ENCODE measurements at regions not wholly inside any gene's neighbourhood (a gene's known extent, or its start where the extent isn't known, plus 50 kb on each side); places are given as distances from the start of the nearest gene placed in this dataset.
"Not testable (repeated sequence)": the region's sequence is repeated elsewhere in the genome, so short reads cannot be mapped to it uniquely, and the experiment has no call there.

DNA sequence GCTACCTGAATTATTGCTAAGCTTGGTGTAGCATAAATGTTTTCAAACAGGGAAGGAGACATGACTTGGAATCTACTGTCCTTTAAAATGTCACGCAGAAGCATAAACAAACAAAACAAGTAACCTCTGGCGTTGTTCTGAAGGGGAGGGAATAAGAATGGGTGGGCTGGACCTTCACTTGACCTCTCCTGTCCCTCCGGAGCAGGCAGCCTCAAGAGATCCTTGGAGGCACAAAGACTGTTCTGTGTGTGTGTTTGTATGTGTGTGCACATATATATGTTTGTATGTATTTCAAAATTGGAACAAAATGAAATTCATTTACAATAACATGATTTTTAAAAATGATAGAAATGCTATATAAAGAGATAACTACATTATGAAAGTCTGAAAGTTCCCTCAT lies 91.3 kb upstream of the DCLK2 start:
- no peak for DNase-seq (ENCODE audit: low spot score)

DNA sequence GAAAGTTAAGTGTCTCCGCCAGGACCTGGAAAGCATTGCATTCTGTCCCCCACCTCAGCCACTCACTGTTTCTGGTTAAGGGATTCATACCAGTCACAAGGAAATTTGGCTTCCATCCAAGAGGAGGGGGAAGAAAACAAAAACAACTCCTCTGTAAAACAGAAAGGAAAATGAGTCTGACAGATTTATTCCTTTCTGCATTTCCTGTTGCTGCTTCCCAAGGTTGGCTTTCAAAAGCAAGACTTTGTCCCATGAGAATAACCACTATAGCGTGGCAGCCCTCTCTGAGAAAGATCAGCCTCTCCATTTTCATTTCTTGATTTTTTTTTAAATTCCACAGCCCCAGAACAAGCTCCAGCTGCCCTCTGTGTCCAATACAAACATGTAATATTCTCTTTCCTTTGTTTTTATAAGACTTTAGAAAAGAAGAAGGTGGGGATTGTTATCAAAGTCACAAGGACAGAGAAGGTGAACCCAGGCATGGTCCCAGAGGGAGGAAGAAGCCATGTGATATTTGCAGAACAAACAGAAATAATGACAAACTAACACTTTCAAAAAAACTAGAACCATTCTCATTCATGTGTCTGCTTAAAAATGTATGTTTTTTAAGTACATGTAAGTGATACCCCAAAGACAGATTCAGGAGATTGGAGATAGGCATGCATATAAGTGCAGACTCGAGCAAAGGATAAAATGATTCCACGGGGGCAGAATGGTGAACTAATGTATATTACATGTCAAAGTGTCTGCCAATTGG lies 90.7 kb upstream of the DCLK2 start:
- DNase-seq (ENCODE audit: low spot score) = no peak

DNA sequence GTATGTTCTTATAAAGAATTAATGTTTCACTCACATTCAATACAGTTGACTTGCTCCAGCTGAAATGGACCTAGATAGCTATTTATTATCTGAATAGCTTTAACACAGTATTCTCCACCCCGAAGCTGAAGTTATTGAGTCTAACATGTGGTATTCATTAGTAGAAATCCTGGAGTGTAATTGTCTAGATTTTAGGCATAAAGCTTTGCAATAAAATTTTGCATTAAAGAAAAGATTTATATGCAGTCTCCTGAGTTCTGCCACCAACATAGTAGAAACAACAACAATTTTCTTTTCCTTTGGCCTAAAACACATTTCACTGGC lies 90.2 kb upstream of the DCLK2 start:
- DNase-seq (ENCODE audit: low spot score) = no peak

DNA sequence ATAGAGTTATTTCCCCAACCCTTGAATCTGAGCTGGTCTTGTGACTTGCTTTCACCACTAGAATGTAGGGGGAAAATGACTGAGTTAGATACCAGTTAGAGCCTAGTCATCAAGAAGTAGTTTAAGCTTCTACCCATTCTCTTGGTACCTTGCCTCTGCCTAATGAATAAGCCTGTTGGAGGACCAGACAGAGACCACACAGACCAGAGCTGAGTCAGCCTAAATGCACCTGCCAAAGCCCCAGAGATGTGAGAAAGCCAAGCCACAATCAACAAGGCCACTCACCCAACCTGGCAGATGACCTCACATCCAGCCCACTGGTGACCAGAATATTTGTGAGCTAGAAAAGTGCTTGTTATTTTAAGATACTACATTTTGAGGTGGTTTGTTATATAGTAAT lies 85.2 kb upstream of the DCLK2 start:
- DNase-seq (ENCODE audit: low spot score) = no peak

DNA sequence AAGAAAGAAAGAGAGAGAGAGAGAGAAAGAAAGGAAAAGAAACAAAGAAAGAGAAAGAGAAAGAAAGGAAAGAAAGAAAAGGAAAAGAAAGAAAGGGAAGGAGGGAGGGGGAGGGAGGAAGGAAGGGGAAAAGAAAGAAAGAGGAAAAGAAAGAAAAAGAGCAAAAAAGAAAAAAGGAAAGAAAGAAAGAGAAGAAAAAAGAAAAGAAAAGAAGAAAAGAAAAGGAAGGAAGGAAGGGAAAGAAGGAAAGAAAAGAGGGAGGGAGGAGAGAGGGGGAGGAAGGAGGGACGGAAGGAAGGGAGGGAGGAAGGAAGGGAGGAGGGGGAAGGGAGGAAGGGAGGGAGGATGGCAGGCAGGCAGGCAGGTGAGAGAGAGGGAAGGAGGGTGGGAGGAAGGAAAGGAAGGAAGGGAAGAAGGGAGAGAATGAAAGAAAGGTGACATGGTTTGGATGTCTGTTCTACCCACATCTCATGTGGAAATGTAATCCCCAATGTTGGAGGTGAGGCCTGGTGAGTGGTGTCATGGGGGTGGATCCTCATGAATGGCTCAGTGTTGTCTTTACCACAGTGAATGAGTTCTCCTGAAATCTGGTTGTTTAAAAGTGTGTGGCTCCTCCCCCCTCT lies 83.0 kb upstream of the DCLK2 start:
- no peak for DNase-seq (ENCODE audit: low spot score)

DNA sequence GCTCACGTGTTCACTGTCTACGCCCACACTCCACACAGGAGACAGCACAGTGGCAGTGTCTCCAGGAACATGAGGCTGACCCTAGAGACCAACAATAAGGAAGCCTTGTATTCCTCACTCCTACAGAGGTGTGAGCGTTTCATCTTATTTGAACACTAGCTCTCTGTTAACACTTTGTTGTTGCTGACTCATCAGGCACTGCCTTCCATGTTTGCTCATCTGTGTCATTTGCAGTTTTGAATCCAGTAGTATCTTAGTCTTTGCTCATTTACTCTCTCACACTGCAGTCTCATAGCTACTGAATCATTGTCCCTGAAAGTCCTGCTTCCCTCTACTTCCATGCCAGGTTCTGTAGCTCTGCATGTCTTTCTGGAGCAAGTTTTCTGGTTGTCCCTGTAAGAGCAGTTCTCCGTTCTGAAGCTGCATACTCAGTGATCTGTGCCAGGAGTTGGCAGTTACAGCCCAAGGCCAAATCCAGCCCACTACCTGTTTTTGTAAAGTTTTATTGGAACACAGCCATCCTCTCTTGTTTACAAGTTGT lies 80.3 kb upstream of the DCLK2 start:
- peak; percentile 38 for DNase-seq (ENCODE audit: low spot score)

DNA sequence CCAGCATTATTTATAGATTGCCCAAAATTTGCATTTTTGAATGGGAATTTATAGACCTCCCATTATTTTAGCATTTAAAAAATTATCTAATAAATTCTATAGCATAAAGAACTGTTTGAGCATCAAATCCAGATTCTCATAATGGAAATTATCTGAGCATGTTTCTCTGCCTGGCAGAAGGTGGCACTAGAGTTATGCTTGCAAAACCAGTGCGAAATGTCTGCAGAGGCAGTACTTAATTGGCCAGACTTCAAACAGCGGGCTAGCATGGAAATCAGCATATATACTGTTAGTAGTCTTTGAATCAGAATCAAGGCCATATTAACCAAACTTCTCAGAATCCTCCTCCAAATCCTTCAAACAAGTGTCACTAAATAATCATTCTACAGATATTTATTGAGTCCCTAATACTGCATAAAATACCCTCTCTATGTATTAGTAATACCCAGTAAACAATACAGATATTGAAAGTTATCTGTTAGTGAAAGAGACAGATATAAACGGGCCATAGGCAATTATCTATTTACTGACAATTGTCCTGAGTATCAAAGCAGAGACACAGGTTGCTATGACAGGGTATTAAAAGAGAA lies 78.7 kb upstream of the DCLK2 start:
- DNase-seq (ENCODE audit: low spot score) = peak; percentile 69

DNA sequence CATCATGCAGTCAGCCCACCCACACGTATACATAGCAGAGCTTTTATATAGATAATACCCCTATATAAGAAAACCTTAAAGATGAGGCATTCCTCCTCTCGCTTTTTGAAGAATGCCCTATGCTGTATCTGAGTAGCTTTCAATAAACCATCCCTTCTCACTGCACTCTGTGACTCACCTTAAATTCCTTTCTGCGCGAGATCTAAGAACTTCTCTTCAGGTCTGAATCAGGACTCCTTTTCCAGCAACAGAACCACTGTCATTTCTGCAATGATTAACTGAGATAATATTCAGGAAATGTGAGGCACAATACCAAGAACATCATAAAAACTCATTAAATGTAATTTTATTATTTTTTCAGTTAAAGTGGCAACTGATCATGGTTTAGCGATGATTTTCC lies 76.4 kb upstream of the DCLK2 start:
- no peak for DNase-seq (ENCODE audit: low spot score)

DNA sequence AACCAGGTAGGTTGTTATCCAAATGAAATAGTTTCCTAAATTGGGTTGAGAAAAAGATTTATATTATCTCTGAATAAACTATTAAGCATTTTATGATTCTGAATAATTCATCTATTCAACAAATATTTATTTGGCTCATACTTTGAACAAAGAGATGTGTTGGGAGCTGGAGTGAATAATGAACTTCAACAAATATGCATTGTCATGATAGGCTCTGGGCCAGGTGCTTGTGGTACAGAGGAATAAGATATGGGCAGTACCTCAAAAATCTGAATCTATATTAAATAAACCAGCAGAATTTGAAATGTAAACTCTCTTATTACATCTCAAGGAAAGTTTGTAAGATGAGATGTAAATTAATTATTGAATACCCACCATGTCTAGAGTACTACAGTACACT lies 75.7 kb upstream of the DCLK2 start:
- DNase-seq (ENCODE audit: low spot score) = no peak

DNA sequence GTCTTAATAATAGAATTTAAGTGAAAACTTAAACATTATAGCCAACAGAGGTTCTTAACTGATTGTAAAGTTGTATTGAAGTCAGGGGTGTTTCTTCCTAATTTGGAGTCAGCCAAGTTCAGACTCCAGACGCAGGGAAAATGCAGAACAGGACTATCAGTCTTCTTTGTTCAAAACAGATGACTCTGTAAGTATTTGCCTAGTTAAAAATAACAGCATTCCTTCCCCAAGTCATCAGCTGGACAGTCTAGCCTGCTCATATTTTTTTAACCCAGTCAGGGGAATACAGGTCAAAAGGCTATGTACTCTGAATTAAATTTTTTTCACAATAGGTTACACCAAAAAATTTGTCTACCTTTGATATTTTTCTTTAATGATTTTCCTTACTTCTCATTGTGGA lies 73.8 kb upstream of the DCLK2 start:
- peak; percentile 58 for DNase-seq (ENCODE audit: low spot score)

DNA sequence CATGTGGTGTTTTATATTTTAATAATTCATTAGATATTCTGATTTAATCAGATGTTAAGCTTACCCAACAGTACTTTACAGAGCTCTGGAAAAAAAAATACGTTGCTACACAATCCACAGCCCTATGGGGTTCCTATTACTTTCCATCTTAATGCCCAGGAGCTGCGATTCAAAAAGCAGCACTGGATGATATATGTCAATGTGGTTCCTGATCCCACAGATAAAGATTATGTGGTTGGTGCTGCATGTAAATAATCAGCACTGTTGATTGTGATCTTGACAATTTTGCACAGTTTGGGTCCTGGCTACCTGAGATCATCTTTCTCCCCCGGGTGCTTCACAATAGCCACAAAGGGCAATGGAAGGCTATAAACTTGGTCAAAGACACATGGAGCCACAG lies 72.7 kb upstream of the DCLK2 start:
- no peak for DNase-seq (ENCODE audit: low spot score)

DNA sequence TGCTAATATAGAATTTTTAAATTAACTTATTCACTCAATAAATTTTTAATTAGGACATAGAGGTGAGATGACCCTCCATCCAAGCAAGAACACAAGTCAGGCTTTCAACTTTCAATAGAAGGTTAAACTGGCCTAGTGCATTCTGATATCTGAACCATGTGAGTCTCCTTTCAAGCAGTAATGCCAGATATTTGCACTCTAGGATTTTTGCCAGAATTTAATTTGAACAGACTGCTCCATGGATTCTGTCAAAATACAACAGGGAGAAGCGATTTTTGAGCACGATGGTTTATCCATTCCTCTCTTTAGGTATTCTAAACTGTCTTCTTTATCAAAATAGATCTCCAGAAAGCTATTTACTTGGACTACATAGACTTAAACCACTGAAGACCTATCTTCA lies 72.0 kb upstream of the DCLK2 start:
- DNase-seq (ENCODE audit: low spot score) = no peak

DNA sequence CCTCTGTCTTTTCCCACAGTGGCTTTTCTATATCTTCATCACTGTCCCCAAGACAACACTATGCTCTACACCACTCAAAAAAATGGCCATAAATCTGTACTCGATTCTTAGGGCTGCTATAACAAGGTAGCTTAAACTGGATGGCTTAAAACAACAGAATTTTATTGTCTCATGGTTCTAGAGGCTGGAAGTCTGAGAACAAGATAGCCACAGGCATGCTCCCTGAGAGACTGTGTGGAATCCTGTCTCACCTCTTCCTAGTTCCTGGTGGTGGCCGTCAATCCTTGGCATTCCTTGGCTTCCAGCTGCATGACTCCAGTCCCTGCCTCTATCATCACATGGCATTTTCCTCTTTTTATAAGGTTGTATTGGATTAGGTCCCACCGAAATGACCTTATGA lies 70.7 kb upstream of the DCLK2 start:
- DNase-seq (ENCODE audit: low spot score) = peak; percentile 63

DNA sequence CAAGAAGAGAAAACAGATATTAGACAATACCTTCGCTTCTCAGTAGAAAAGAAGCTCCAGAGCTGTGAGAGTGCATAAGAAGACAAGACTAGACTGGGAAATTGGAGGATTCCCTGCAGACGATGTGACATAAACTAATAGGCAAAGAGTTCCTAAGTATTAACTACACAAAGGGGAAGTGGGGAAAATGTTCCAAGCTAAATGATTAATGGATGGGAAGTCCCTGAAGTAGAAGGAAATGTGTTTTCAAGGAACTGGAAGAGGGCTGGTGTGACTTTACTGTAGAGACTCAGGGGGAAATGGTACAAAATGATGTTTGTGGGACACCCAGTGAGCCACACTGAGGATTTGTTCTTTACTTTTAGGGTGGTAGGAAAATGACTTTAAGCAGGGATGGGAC lies 69.7 kb upstream of the DCLK2 start:
- no peak for DNase-seq (ENCODE audit: low spot score)

DNA sequence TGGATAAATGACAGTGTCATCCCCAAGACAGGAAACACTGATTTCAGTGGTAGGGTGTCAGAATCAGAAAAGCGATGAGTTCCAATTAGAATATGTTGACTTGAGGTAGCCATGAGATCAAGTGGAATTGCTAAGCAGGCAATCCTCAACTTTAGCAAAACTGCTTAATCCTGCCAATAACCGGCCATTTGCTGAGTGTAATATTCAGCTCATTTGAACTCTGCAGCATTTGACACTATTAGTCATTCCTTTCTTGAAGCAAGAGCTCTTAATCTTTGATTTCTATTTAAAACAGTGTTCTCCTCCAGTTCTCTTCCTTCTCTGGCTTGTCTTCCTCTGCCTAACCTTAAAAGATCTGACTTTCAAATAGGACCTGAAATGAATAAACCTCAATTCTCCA lies 68.7 kb upstream of the DCLK2 start:
- DNase-seq (ENCODE audit: low spot score) = no peak

DNA sequence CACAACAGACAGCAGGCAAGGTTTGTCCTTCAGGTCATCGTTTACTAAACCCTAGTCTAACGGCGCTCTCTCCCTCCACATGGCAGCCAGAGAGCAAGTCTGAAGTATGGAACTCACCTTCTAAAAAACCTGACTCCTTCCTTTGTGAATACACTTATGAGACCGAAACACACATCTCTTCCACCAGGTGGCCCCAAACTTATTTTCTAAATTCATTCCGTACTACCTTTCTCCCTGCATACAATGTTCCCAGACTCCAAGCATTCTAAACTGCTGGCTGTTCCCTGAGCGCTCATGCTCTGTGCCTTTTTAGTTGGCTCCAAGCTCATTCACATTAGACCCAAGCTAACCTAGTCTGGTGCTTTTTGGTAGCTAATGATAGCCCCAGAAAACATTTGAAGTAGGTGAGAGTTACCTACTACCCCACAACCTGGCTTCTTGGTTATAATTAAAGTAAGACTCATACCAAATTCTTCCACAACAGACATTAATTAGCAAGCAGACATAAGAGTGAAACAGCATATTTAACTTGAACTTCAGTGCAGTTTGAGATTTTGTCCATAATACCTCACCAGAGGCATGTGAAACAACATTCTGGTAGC lies 67.6 kb upstream of the DCLK2 start:
- peak; percentile 50 for DNase-seq (ENCODE audit: low spot score)

DNA sequence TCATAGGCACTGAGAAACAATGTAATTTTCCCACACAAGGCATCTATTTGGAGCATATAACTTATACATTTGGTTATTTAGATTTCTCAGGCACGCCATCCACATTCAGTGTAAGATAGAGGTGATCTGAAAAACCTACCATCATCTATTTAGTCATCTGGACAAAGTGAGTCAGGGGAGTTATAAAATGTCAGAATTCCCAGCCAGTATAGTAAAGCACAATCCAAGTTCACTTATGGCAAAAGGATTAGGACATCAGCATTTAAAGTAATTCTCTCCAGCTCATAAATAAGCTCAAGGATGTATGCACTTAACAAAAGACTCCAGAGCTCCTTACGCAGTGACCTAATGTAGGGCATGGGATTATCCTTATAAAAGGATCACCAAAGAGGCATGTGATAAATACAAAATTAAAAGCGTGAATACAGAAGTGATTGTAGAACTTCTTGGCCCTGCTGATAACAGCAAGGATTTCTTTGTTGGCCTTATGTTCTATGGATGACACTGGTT lies 65.3 kb upstream of the DCLK2 start:
- no peak for DNase-seq (ENCODE audit: low spot score)

DNA sequence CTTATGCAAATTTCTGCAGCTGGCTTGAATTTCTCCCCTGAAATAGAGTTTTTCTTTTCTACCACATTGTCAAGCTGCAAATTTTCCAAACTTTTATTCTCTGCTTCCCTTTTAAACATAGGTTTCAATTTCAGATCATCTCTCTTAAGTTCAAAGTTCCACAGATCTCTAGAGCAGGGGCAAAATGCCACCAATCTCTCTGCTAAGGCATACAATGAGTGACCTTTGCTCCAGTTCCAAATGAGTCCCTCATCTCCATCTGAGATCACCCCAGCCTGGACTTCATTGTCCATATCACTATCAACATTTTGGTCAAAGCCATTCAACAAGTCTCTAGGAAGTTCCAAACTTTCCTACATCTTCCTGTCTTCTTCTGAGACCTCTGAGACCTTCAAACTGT lies 62.3 kb upstream of the DCLK2 start:
- DNase-seq (ENCODE audit: low spot score) = not testable (repeated sequence)

DNA sequence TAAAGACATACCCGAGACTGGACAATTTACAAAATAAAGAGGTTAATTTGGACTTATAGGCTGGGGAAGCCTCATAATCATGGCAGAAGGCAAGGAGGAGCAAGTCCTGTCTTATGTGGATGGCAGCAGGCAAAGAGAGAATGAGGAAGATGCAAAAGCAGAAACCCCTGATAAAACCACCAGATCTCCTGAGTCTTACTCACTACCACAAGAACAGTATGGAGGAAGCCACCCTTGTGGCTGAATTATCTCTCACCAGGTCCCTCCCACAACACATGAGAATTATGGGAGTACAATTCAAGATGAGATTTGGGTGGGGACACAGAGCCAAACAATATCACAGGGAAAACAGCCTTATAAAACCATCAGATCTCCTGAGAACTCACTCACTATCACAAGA lies 61.6 kb upstream of the DCLK2 start:
- not testable (repeated sequence) for DNase-seq (ENCODE audit: low spot score)

DNA sequence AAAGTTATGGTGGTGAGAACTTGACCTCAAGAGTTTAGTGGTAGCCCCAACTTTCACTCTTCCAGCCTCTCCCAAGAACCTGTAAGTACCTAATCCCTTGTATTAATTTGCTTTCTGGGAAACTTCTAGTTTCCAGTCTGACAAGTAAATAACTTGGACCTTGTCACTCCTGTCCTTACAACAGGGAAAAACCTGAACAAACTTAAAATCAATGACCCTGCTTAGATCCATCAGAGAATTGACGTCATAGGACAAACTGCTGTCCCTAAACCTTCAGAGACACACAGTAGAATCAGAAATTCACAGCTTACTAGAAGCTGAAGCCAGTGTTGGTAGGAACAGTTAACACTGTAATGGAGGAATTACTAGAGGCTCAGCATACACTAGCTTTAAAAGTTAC lies 60.0 kb upstream of the DCLK2 start:
- DNase-seq (ENCODE audit: low spot score) = no peak

DNA sequence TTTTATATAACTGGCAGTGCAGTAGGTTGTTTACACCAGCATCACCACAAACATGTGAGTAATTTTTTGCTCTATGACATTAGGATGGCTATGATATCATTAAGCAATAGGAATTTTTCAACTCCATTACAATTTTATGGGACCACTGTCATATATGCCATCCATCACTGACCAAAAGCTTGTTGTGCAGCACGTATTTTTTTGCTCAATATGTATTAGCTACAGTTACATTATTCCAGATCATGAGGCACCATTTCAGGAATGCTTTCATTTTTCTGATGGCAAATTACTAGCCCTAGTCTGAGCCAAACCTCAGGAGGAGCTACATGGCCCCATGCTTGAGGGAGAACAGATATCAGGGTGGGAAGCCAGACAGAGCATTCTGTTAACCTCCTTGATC lies 56.8 kb upstream of the DCLK2 start:
- DNase-seq (ENCODE audit: low spot score) = no peak

DNA sequence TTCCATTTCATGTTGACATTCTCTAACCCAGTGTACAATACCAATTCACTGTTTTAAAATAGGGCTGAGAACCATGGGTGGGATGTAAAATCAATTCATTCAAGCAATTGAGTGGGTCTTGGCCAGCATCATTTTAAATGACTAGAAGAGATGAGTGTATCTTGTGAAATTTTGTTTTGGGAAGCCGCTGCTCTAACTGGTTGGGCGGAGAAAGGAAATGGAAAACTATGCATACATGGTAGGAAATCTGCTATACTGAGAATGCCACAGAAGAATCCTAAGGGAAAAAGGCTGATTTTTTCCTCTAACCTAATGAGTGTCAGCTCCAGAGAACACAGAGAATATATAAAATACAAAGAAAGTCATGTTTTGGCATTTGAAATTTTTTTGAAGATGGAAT lies 54.8 kb upstream of the DCLK2 start:
- no peak for DNase-seq (ENCODE audit: low spot score)

DNA sequence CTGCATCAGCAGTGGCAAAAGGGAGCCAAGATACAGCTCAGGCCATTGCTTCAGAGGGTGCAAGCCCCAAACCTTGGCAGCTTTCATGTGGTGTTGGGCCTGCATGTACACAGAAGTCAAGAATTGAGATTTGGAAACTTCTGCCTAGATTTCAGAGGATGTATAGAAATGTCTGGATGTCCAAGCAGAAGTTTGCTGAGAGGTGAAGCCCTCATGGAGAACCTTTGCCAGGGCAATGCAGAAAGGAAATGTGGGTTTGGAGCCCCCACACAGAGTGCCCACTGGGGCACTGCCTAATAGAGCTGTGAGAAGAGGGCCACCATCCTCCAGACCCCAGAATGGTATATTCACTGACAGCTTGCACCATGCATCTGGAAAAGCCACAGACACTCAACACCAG lies 51.3 kb upstream of the DCLK2 start:
- DNase-seq (ENCODE audit: low spot score) = not testable (repeated sequence)

Measured in AG20443 (cell line).